H1 (cell line): ENCODE measurements at regions not wholly inside any gene's neighbourhood (a gene's known extent, or its start where the extent isn't known, plus 50 kb on each side); places are given as distances from the start of the nearest gene placed in this dataset.

Experiments used
- CTCF ChIA-PET: fragments of 300-600 bp; sonication (Branson Sonifier 250); formaldehyde crosslinking; loops from one replicate; lab custom pipeline; 2021; ENCODE audit not compliant: partially characterized antibody; lab: Charles Lee
- POLR2A ChIA-PET: fragments of 300-600 bp; sonication (Branson Sonifier 250); formaldehyde crosslinking; loops from one replicate; lab custom pipeline; 2021; ENCODE audit warnings: inconsistent platforms; ENCODE audit not compliant: partially characterized antibody; lab: Charles Lee
- DNase-seq, 2 experiments: peaks; one replicate each; pipeline versions ENCODE4 v3.0.0 to v3.0.0-alpha.2; 2010 to 2022; ENCODE audit warnings: low spot score in 2 of 2, low read depth in 1 of 2, mixed read lengths in 1 of 2
- FAIRE-seq: peaks from 2 replicates; lab custom pipeline; 2011; peaks lifted over from hg19 to GRCh38; lab: Jason Lieb, UNC
- H2AFZ ChIP-seq: 2 replicates; pipeline ENCODE4 v1.8.1; 2012; ENCODE audit warnings: low read length, inconsistent platforms
- H2AK5ac ChIP-seq: 2 replicates; pipeline ENCODE4 v1.6.1; 2013; ENCODE audit warnings: low read depth, low read length
- H2BK120ac ChIP-seq: replicated peaks from 2 replicates; pipeline ENCODE3; 2013; ENCODE audit warnings: low read depth, low read length, inconsistent platforms
- H2BK12ac ChIP-seq: 2 replicates; pipeline ENCODE4 v1.6.1; 2013; ENCODE audit warnings: low read depth, low read length
- H2BK15ac ChIP-seq: 2 replicates; pipeline ENCODE4 v1.6.1; 2013; ENCODE audit warnings: low read length
- H2BK20ac ChIP-seq: 2 replicates; pipeline ENCODE4 v1.6.1; 2013; ENCODE audit warnings: low read length
- H2BK5ac ChIP-seq: 2 replicates; pipeline ENCODE4 v1.6.1; 2013; ENCODE audit warnings: low read depth, low read length
- H3K14ac ChIP-seq: 2 replicates; pipeline ENCODE4 v1.6.1; 2013; ENCODE audit warnings: inconsistent platforms; ENCODE audit not compliant: insufficient read length
- H3K18ac ChIP-seq: 2 replicates; pipeline ENCODE4 v1.6.1; 2013; ENCODE audit warnings: low read length; ENCODE audit errors: extremely low read depth
- H3K23ac ChIP-seq: 2 replicates; pipeline ENCODE4 v1.6.1; 2013; ENCODE audit warnings: inconsistent platforms; ENCODE audit not compliant: insufficient read length
- H3K23me2 ChIP-seq: 2 replicates; pipeline ENCODE4 v1.6.1; 2013; ENCODE audit warnings: low read depth, low read length
- H3K27ac ChIP-seq: 2 replicates; pipeline ENCODE4 v1.6.1; 2011; ENCODE audit warnings: low read depth, low read length, inconsistent platforms
- H3K27me3 ChIP-seq, 4 experiments: replicated peaks in 1 of 4; 1 replicate in 1 of 4; 2 replicates in 3 of 4; pipeline versions ENCODE4 v1.6.1 to v1.8.1; 2011 to 2013; ENCODE audit warnings: low read length in 3 of 4, mild to moderate bottlenecking in 3 of 4, inconsistent platforms in 2 of 4, mixed read lengths in 2 of 4, moderate library complexity in 1 of 4; ENCODE audit not compliant: control insufficient read depth in 3 of 4, insufficient read depth in 3 of 4; ENCODE audit errors: extremely low read depth in 1 of 4
- H3K36me3 ChIP-seq, 4 experiments: 2 replicates each; pipeline versions ENCODE4 v1.6.1 to v1.8.1; 2011 to 2013; ENCODE audit warnings: mild to moderate bottlenecking in 4 of 4, low read length in 3 of 4, moderate library complexity in 2 of 4, control low read depth in 1 of 4, inconsistent platforms in 1 of 4; ENCODE audit not compliant: insufficient read depth in 4 of 4, control insufficient read depth in 2 of 4
- H3K4ac ChIP-seq: replicated peaks from 2 replicates; pipeline ENCODE3; 2013; ENCODE audit warnings: low read length, low read depth, mixed read lengths, inconsistent platforms; ENCODE audit not compliant: insufficient read length
- H3K4me1 ChIP-seq, 4 experiments: replicated peaks in 1 of 4; 1 replicate in 1 of 4; 2 replicates in 3 of 4; pipeline versions ENCODE4 v1.6.1 to v1.8.1; 2011 to 2013; ENCODE audit warnings: low read length in 3 of 4, inconsistent platforms in 2 of 4, mixed read lengths in 1 of 4; ENCODE audit not compliant: insufficient read depth in 4 of 4, control insufficient read depth in 3 of 4
- H3K4me2 ChIP-seq, 2 experiments: 2 replicates each; pipeline versions ENCODE4 v1.6.1 to v1.8.1; 2011 to 2013; ENCODE audit warnings: low read depth in 2 of 2, low read length in 2 of 2, control low read depth in 1 of 2, inconsistent platforms in 1 of 2, mild to moderate bottlenecking in 1 of 2; ENCODE audit not compliant: insufficient read depth in 1 of 2
- H3K4me3 ChIP-seq, 4 experiments: fragments of 200-600, 300-600 bp in 1 of 4; sonication (generic), shearing (Covaris generic), sonication (Bioruptor Twin) in 1 of 4; 2 replicates each; pipeline versions ENCODE4 v1.5.1 to v1.8.1; 2011 to 2016; ENCODE audit warnings: low read length in 4 of 4, low read depth in 3 of 4, control low read depth in 2 of 4, inconsistent platforms in 2 of 4, mild to moderate bottlenecking in 2 of 4, mixed read lengths in 1 of 4, moderate library complexity in 1 of 4; ENCODE audit not compliant: insufficient read depth in 2 of 4; ENCODE audit errors: extremely low read depth in 1 of 4
- H3K56ac ChIP-seq: replicated peaks from 2 replicates; pipeline ENCODE3; 2013; ENCODE audit warnings: low read depth, mild to moderate bottlenecking, mixed read lengths, low read length, inconsistent platforms; ENCODE audit not compliant: insufficient read length
- H3K79me1 ChIP-seq: 2 replicates; pipeline ENCODE4 v1.6.1; 2013; ENCODE audit warnings: low read depth, low read length, control low read depth
- H3K79me2 ChIP-seq, 2 experiments: 2 replicates each; pipeline versions ENCODE4 v1.6.1 to v1.8.1; 2012 to 2013; ENCODE audit warnings: low read length in 2 of 2, mild to moderate bottlenecking in 2 of 2, inconsistent platforms in 1 of 2; ENCODE audit not compliant: insufficient read depth in 2 of 2, control insufficient read depth in 1 of 2
- H3K9ac ChIP-seq, 4 experiments: replicated peaks in 1 of 4; 1 replicate in 1 of 4; 2 replicates in 3 of 4; pipeline versions ENCODE4 v1.6.1 to v1.8.1; 2011 to 2013; ENCODE audit warnings: low read depth in 3 of 4, low read length in 3 of 4, control low read depth in 2 of 4, mild to moderate bottlenecking in 2 of 4, moderate library complexity in 2 of 4, inconsistent platforms in 1 of 4; ENCODE audit errors: extremely low read depth in 1 of 4
- H3K9me3 ChIP-seq, 2 experiments: 2 replicates each; pipeline versions ENCODE4 v1.6.1 to v1.8.1; 2012 to 2013; ENCODE audit warnings: mild to moderate bottlenecking in 2 of 2, moderate library complexity in 2 of 2, control low read depth in 1 of 2, inconsistent platforms in 1 of 2, low read depth in 1 of 2, low read length in 1 of 2, mixed read lengths in 1 of 2; ENCODE audit not compliant: insufficient read depth in 2 of 2
- H4K20me1 ChIP-seq, 2 experiments: replicated peaks in 1 of 2; 2 replicates each; pipeline versions ENCODE3 to v1.8.1; 2011 to 2013; ENCODE audit warnings: inconsistent platforms in 2 of 2, low read length in 2 of 2, mild to moderate bottlenecking in 1 of 2; ENCODE audit not compliant: insufficient read depth in 2 of 2, control insufficient read depth in 1 of 2
- H4K5ac ChIP-seq: 2 replicates; pipeline ENCODE4 v1.6.1; 2013; ENCODE audit warnings: low read length, low read depth, mixed read lengths, inconsistent platforms; ENCODE audit not compliant: insufficient read length
- H4K8ac ChIP-seq: 2 replicates; pipeline ENCODE4 v1.8.0; 2013; ENCODE audit warnings: mild to moderate bottlenecking, moderate library complexity, low read length, inconsistent platforms; ENCODE audit not compliant: insufficient read depth; ENCODE audit errors: extremely low read depth
- H4K91ac ChIP-seq: replicated peaks from 2 replicates; pipeline ENCODE3; 2013; ENCODE audit warnings: low read length, mixed read lengths, inconsistent platforms; ENCODE audit not compliant: insufficient read length
- ASH2L ChIP-seq: fragments of 200-600, 300-600 bp; sonication (generic); IDR thresholded peaks from one replicate; pipeline ENCODE4 v1.7.1; 2017; ENCODE audit warnings: low read length
- CREB1 ChIP-seq: IDR thresholded peaks from 2 replicates; pipeline ENCODE4 v1.6.1; 2012; ENCODE audit warnings: inconsistent platforms
- EZH2 ChIP-seq: fragments of 200-600 bp; sonication (generic); IDR thresholded peaks from 2 replicates; pipeline ENCODE4 v1.7.1; 2012; ENCODE audit warnings: low read depth, mild to moderate bottlenecking, moderate library complexity, low read length, inconsistent platforms; ENCODE audit not compliant: severe bottlenecking
- SUZ12 ChIP-seq: fragments of 200-600 bp; sonication (generic); IDR thresholded peaks from 2 replicates; pipeline ENCODE4 v1.6.1; 2012; ENCODE audit warnings: mild to moderate bottlenecking, inconsistent platforms, low read length, moderate library complexity, mixed read lengths
- WGBS, 2 experiments: shearing (Covaris generic) in 1 of 2; methylation state at CpG; one replicate each; pipeline versions ENCODE4 v1.1.6 to v1.1.7; 2013 to 2015; ENCODE audit warnings: low lambda C conversion rate in 2 of 2, mixed read lengths in 2 of 2, inconsistent platforms in 1 of 2, low coverage in 1 of 2, missing lambda C conversion rate in 1 of 2; ENCODE audit not compliant: insufficient replicate concordance in 2 of 2, insufficient coverage in 1 of 2, insufficient read length in 1 of 2; ENCODE audit errors: extremely low coverage in 1 of 2, missing lambda C conversion rate in 1 of 2; 5-methylcytosine and 5-hydroxymethylcytosine counted together
- TF ChIP-seq, protein P1 (sequence below): IDR thresholded peaks from 2 replicates; pipeline ENCODE4 v1.6.1; 2012; ENCODE audit warnings: low read length, inconsistent platforms

DNA sequence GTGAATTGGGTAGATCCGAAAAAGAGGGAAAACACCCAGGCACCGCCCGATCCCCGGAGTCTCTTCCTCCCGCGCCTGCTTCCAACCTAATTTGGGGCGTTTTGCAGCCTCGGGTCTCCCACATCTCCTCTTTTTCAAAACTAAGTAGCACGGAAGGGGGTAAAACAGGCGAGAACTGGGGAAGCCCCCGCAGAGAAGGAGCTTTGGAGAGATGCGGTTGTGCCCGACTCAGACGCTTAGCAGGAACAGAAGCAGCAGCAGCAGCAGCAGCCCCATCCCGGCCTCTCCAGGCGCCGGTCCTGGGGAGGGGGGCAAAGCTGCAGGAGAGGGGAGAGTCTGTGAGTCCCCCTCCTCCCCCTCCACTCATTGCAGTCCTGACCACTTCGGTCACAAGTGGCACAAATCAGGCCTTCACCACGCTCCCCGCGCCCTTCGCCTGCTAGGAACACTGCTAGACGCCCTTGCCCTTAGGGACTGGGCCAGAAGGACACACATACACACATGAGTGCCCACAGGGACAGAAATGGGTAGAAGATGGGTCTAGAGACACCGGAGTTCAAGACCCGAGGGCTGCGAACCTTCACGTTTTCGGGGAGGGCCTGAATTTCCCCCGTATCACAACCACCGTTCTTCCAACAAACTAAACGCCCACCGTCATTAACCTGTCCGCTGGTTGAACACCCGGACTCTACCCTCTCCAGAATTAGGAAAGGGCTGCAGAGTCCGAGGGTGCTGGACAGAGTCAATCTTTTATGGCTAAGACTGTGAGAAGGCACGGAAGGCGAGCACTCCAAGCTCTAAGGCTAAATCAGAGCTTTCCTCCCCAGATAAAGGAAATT is 98.3 kb upstream of the HSD17B12 start:
- no peak overlapping the region for H4K5ac ChIP-seq
- no peak overlapping the region for H3K56ac ChIP-seq
- no peak overlapping the region for H3K23ac ChIP-seq
- H3K9me3 ChIP-seq, result no peaks in the 10 kb centered on the region
- H3K27me3 ChIP-seq, result peaks cover 58 to 76% (median 74%) of the 10 kb centered on the region in 4 experiments
- no peak for FAIRE-seq
- peaks cover 3 to 33% (median 10%) of the 10 kb centered on the region in 4 experiments for H3K4me1 ChIP-seq
- no peak overlapping the region for H2BK120ac ChIP-seq
- 9% methylated on average over 36 of the region's 37 CpGs; no CpG with 5 or more reads in 1 of the 2 experiments for WGBS, 2 experiments
- H3K9ac ChIP-seq, result no peak overlapping the region
- no peak overlapping the region for H3K14ac ChIP-seq
- H2BK15ac ChIP-seq, result no peak overlapping the region
- peaks cover 3 to 12% of the 10 kb centered on the region in 2 experiments for H4K20me1 ChIP-seq
- H3K4me2 ChIP-seq, result peak overlapping the region; percentile 98 to 99
- H2BK20ac ChIP-seq, result no peak overlapping the region
- no peak overlapping the region for H3K4ac ChIP-seq
- H3K23me2 ChIP-seq, result peaks cover 23% of the 10 kb centered on the region
- TF ChIP-seq SUZ12, result peak; percentile 84
- TF ChIP-seq, protein P1, sequence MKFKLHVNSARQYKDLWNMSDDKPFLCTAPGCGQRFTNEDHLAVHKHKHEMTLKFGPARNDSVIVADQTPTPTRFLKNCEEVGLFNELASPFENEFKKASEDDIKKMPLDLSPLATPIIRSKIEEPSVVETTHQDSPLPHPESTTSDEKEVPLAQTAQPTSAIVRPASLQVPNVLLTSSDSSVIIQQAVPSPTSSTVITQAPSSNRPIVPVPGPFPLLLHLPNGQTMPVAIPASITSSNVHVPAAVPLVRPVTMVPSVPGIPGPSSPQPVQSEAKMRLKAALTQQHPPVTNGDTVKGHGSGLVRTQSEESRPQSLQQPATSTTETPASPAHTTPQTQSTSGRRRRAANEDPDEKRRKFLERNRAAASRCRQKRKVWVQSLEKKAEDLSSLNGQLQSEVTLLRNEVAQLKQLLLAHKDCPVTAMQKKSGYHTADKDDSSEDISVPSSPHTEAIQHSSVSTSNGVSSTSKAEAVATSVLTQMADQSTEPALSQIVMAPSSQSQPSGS, result no peak
- TF ChIP-seq CREB1, result no peak
- no peak for TF ChIP-seq ASH2L
- TF ChIP-seq EZH2, result peak; percentile 94
- no peak overlapping the region for H2AFZ ChIP-seq
- H3K79me2 ChIP-seq, result no peaks in the 10 kb centered on the region
- no peak overlapping the region for H3K27ac ChIP-seq
- ChIA-PET CTCF (interaction anchor here (0.8 to 25.5 kb wide), 10 partner anchors 8 to 220 kb away, joined by 3 to 646 read pairs (median 4); no protein-coding TSS in a partner anchor), POLR2A (interaction anchor here (0.9 to 1.7 kb wide), 4 partner anchors 9 to 156 kb away, joined by 3 to 5 read pairs (median 4); partner anchors contain the start of gene HSD17B12)
- peak overlapping the region; percentile 40; the same call in 1 of the 2 replicates for H2BK12ac ChIP-seq
- H2BK5ac ChIP-seq, result no peak overlapping the region
- H3K36me3 ChIP-seq, result no peaks in the 10 kb centered on the region
- DNase-seq, result peak in 1 of 2 experiments; percentile 55
- H3K18ac ChIP-seq, result no peak overlapping the region
- no peak overlapping the region for H2AK5ac ChIP-seq
- H4K8ac ChIP-seq, result no peak overlapping the region
- H3K4me3 ChIP-seq, result peak overlapping the region; percentile 24 to 90 (median 64); a peak in 7 of 8 replicates
- no peaks in the 10 kb centered on the region for H3K79me1 ChIP-seq
- no peak overlapping the region for H4K91ac ChIP-seq
